Heart left ventricle (tissue), 13 donors: ENCODE measurements at regions not wholly inside any gene's neighbourhood (a gene's known extent, or its start where the extent isn't known, plus 50 kb on each side); places are given as distances from the start of the nearest gene placed in this dataset.

Source experiments
- POLR2A ChIP-seq, 2 donors: fragments of 450-650 bp; IDR thresholded peaks; one replicate each; pipeline ENCODE4 v1.6.1; 2017; ENCODE audit warnings: antibody characterized with exemption in 2 of 2, mild to moderate bottlenecking in 2 of 2, moderate library complexity in 2 of 2
- TF ChIP-seq, protein P1 (sequence below), 12 donors: fragments of 200-600 bp; sonication (generic) in 4 of 12; IDR thresholded peaks; one replicate each; pipeline versions ENCODE4 v1.5.0 to v1.8.0; 2018 to 2022; ENCODE audit warnings: antibody characterized with exemption in 12 of 12, mild to moderate bottlenecking in 5 of 12
- donor health status: ischemic (EF 13 %, LVEDD 7.1; RV severe dilation, severe dysfunction).
- donor health status: DM: no; HTN: yes; CAD: no.
- donor health status: DM: no; HTN: no; CAD: no.
- donor health status: ischemic (EF 25% LVEDD 6.9; RV normal size, moderate dysfunction).
- donor health status: ischemic (EF 25% LVEDD 5.7; RV mildly dilated, moderate dysfunction).
- donor health status: ischemic (EF 35%, LVEDD 5.7; RV mildly dilated, moderate dysfunction).
- donor health status: nonischemic (EF 11% LVEDD 7.7; RV severe dilation, severe dysfunction).
- donor health status: DM: yes; HTN: yes; CAD: no.
- donor health status: PGD.
- donor health status: ischemic (EF 29% LVEDD 5.4; RV normal size, mild dysfunction).
- donor health status: nonischemic (EF 23%, LVEDD 6.1; RV moderate dilation, normal function).

DNA sequence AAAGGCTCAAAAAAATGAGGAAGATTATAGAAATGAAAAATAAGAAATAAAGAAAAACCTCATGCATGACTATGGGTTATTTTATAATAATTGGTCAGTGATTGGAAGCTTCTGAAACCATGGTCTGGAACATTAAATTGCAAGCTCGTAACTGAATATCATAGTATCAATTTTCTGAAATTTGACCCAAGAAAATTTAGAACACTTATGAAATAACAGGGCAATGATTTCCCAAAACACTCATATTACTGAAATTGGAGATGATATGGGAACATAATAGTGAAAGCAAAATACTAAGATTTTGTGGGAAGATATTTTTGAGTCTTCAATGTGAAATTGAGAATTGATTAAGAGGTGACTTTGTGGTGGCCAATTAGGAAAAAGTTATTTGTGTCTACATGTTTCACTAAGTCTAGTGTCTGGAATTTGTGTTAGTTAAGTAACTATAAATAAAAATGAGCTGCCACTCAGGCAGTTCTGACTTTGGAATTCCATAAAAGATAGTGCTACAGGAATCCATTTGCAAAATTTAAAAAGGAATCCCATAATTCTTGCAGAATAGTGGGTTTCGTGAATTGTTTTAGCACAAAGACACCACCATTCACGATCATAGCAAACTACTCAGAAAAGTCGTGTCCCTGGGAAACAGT, 603.0 kb downstream of the LMO7 start:
- TF ChIP-seq, protein P1, sequence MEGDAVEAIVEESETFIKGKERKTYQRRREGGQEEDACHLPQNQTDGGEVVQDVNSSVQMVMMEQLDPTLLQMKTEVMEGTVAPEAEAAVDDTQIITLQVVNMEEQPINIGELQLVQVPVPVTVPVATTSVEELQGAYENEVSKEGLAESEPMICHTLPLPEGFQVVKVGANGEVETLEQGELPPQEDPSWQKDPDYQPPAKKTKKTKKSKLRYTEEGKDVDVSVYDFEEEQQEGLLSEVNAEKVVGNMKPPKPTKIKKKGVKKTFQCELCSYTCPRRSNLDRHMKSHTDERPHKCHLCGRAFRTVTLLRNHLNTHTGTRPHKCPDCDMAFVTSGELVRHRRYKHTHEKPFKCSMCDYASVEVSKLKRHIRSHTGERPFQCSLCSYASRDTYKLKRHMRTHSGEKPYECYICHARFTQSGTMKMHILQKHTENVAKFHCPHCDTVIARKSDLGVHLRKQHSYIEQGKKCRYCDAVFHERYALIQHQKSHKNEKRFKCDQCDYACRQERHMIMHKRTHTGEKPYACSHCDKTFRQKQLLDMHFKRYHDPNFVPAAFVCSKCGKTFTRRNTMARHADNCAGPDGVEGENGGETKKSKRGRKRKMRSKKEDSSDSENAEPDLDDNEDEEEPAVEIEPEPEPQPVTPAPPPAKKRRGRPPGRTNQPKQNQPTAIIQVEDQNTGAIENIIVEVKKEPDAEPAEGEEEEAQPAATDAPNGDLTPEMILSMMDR (IDR thresholded peaks at IDR 0.05): no peak
- no peak for TF ChIP-seq POLR2A (IDR thresholded peaks at IDR 0.05)
